Prostate gland (tissue), 2 donors: ENCODE measurements at regions not wholly inside any gene's neighbourhood (a gene's known extent, or its start where the extent isn't known, plus 50 kb on each side); places are given as distances from the start of the nearest gene placed in this dataset.

ENCODE experiments used
- DNase-seq: peaks from one replicate; pipeline ENCODE4 v3.0.0-alpha.2; 2019; ENCODE audit warnings: low spot score
- H3K27ac ChIP-seq, 2 donors: fragments of 200-600 bp; sonication (generic); 2 replicates each; pipeline ENCODE4 v1.5.1; 2017 to 2019
- H3K27me3 ChIP-seq: fragments of 200-600 bp; sonication (generic); replicated peaks from 2 replicates; pipeline ENCODE4 v1.5.1; 2019; ENCODE audit not compliant: insufficient read depth
- H3K36me3 ChIP-seq, 2 donors: fragments of 200-600 bp; sonication (generic); 1 replicate in 1 of 2; 2 replicates in 1 of 2; pipeline versions ENCODE4 v1.5.1 to v1.8.1; 2017 to 2019
- H3K4me1 ChIP-seq: fragments of 200-600 bp; sonication (generic); replicated peaks from 2 replicates; pipeline ENCODE4 v1.5.1; 2019
- H3K4me3 ChIP-seq, 2 donors: fragments of 200-600 bp; sonication (generic); 2 replicates each; pipeline ENCODE4 v1.5.1; 2017 to 2019
- H3K9me3 ChIP-seq: fragments of 200-600 bp; sonication (generic); 2 replicates; pipeline ENCODE4 v1.5.1; 2017
- POLR2A ChIP-seq: fragments of 450-650 bp; IDR thresholded peaks from one replicate; pipeline ENCODE4 v1.6.1; 2016; ENCODE audit warnings: antibody characterized with exemption, mild to moderate bottlenecking
- POLR2AphosphoS5 ChIP-seq: sonication (generic); formaldehyde crosslinking; IDR thresholded peaks from one replicate; pipeline ENCODE4 v1.6.1; 2017; ENCODE audit warnings: antibody characterized with exemption
- WGBS: methylation state at CpG from one replicate; pipeline ENCODE4 v1.1.5; 2018; 5-methylcytosine and 5-hydroxymethylcytosine counted together
- intact Hi-C: fragments of 100-400 bp; cut with DNase I; formaldehyde crosslinking; loops from one replicate; pipeline ENCODE4 v1.14.2; 2022
- TF ChIP-seq, protein P1 (sequence below), 4 experiments: fragments of 200-600 bp in 2 of 4; fragments of 450-650 bp in 2 of 4; sonication (generic) in 2 of 4; IDR thresholded peaks; 1 replicate in 3 of 4; 2 replicates in 1 of 4; pipeline ENCODE4 v1.5.1; 2016 to 2019; ENCODE audit warnings: antibody characterized with exemption in 4 of 4, mild to moderate bottlenecking in 2 of 4, moderate library complexity in 2 of 4

DNA sequence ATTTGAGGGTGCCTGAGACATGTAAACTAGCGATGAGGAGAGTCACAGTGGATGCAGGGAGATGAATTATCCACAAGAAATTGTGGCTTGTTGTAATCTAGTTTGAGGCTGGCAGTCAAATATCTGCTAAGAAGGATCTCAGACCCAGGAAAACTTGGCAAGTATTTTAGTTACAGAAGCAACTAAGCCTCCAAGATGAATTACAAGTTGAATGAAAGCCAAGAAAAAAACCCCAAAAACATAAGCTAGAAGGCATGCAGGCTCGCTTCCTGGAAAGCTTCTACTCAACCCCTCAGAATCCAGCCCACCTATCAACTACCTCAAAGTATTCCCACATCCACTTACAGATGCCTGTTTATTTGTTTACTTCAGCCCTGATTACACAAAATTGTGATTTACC is 696.9 kb downstream of the MAT2B start:
- no peak overlapping the region for H3K27ac ChIP-seq
- no peaks in the 10 kb centered on the region for H3K27me3 ChIP-seq
- DNase-seq: no peak
- H3K4me3 ChIP-seq: no peak overlapping the region
- no peaks in the 10 kb centered on the region for H3K9me3 ChIP-seq
- TF ChIP-seq POLR2A: no peak
- TF ChIP-seq POLR2AphosphoS5: no peak
- TF ChIP-seq, protein P1, sequence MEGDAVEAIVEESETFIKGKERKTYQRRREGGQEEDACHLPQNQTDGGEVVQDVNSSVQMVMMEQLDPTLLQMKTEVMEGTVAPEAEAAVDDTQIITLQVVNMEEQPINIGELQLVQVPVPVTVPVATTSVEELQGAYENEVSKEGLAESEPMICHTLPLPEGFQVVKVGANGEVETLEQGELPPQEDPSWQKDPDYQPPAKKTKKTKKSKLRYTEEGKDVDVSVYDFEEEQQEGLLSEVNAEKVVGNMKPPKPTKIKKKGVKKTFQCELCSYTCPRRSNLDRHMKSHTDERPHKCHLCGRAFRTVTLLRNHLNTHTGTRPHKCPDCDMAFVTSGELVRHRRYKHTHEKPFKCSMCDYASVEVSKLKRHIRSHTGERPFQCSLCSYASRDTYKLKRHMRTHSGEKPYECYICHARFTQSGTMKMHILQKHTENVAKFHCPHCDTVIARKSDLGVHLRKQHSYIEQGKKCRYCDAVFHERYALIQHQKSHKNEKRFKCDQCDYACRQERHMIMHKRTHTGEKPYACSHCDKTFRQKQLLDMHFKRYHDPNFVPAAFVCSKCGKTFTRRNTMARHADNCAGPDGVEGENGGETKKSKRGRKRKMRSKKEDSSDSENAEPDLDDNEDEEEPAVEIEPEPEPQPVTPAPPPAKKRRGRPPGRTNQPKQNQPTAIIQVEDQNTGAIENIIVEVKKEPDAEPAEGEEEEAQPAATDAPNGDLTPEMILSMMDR (IDR thresholded peaks at IDR 0.05): no peak
- H3K4me1 ChIP-seq: no peaks in the 10 kb centered on the region
- H3K36me3 ChIP-seq: no peaks in the 10 kb centered on the region
- intact Hi-C loops: no loop called here
- WGBS: 53% methylated on average over 2 of the region's 2 CpGs

DNA sequence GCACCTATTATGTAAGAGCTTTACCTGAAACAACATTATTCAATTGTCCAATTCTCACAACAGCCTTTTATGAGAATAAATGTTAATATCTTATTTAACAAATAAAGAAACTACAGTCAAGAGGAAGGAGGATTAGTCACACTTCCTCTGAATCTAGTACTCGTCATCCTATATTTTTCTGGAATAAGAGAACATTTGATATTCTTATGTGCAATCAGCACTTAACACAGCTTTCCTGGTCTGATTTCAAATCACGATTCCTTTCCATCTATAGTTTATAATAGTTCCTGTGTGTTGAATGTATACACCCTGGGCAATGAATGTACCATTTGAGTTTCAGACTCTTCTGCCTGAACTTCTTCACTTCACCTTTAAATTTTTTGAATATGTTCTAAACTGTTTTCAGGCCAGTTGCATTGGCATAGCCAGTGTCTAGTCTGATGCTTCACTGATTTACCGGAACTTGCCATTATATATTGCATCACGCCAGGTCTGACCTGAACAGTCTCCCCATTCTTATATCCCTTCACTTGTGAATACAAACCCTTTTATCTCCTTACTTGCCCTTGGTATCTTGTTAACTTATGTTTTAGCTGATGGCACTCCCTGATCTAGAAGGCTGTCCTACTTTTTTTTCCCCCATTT is 698.3 kb downstream of the MAT2B start:
- Histone ChIP-seq H3K4me1 (no peaks in the 10 kb centered on the region), H3K27me3 (no peaks in the 10 kb centered on the region), H3K4me3 (no peak overlapping the region), H3K27ac (no peak overlapping the region), H3K9me3 (no peaks in the 10 kb centered on the region), H3K36me3 (no peaks in the 10 kb centered on the region)
- no peak for DNase-seq
- TF ChIP-seq, protein P1 (IDR thresholded peaks at IDR 0.05): no peak
- TF ChIP-seq POLR2AphosphoS5: no peak
- no peak for TF ChIP-seq POLR2A
- intact Hi-C loops: no loop called here
- WGBS: 93% methylated on average over 4 of the region's 4 CpGs

DNA sequence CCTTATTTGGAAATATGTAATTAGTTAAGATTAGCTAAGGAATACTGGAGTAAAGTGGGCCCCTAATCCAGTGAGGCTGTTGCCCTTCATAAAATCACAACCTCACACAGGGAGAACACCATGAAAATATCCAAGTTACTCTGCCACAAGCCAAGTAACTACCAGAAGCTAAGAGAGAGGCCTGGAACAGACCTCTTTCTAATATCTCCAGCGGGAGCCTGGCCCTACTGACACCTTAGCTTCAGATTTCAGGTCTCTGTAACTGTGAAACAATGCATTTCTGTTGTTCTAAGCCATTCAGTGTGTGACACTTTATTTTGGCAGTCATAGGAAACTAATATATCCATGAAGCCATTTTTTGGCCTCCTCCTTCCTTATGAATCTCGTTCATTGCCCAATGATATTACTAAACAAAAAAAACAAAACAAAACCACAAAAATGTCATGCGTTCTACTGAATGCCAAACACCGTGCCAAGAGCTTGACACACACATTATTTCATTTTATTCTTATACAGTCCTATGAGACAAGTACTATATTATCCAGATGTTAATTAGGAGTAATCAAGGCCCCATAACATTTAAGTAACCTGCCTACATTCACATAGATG is 699.0 kb downstream of the MAT2B start:
- no peaks in the 10 kb centered on the region for H3K4me1 ChIP-seq
- H3K4me3 ChIP-seq: no peak overlapping the region
- intact Hi-C loops: no loop called here
- TF ChIP-seq POLR2AphosphoS5 (no peak), POLR2A (no peak)
- TF ChIP-seq, protein P1 (IDR thresholded peaks at IDR 0.05): no peak
- WGBS: 61% methylated on average over 4 of the region's 4 CpGs
- no peaks in the 10 kb centered on the region for H3K27me3 ChIP-seq
- H3K9me3 ChIP-seq: no peaks in the 10 kb centered on the region
- DNase-seq: no peak
- H3K27ac ChIP-seq: no peak overlapping the region
- no peaks in the 10 kb centered on the region for H3K36me3 ChIP-seq

DNA sequence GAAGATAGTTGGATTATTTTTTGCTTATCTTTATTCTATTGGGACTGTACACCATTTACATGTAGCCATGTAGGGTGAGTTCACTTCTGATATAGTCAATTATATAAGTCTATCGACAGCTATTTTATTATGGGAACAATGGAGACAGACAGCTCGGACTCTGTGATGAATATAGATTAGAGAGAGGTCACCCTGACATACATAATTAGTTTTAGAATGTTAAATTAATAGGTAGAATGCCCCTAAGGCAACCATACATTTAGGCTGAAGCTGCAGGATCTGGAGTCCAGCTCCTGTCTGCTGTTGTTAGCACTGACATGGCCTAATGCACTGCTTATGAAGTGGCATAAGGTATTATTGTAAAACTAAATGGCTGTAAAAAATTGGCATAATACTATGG is 700.8 kb downstream of the MAT2B start:
- Histone ChIP-seq H3K4me1 (no peaks in the 10 kb centered on the region), H3K27ac (no peak overlapping the region), H3K9me3 (no peaks in the 10 kb centered on the region), H3K36me3 (no peaks in the 10 kb centered on the region), H3K27me3 (no peaks in the 10 kb centered on the region), H3K4me3 (no peak overlapping the region)
- 95% methylated on average over 2 of the region's 2 CpGs for WGBS
- no peak for DNase-seq
- intact Hi-C loops: no loop called here
- TF ChIP-seq, protein P1 (IDR thresholded peaks at IDR 0.05): no peak
- TF ChIP-seq POLR2A: no peak
- no peak for TF ChIP-seq POLR2AphosphoS5

DNA sequence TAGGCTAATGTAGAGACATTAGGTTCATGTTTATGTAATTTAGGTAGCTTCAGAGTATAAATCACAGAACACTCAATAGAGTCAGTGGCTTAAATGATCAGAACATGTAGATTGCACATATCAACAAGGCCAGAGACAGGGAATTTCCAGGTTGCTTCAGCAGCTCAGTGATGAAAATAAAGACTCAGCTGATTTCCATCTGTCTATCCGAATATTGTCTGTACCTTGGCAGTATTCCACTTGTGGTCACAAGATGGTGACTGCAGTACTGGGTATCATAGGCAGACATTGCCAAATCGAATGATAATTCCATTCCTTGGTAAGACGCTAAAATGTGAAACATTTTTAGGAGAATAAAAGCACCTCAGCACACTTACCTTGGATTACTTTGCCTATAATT is 702.2 kb downstream of the MAT2B start:
- TF ChIP-seq, protein P1 (IDR thresholded peaks at IDR 0.05): no peak
- TF ChIP-seq POLR2AphosphoS5 (no peak), POLR2A (no peak)
- intact Hi-C loops: no loop called here
- Histone ChIP-seq H3K9me3 (no peaks in the 10 kb centered on the region), H3K36me3 (no peaks in the 10 kb centered on the region), H3K27ac (no peak overlapping the region), H3K27me3 (no peaks in the 10 kb centered on the region), H3K4me3 (no peak overlapping the region), H3K4me1 (no peaks in the 10 kb centered on the region)
- WGBS: 86% methylated on average over 3 of the region's 3 CpGs
- no peak for DNase-seq
